Transverse colon (tissue), 3 donors: ENCODE measurements at regions not wholly inside any gene's neighbourhood (a gene's known extent, or its start where the extent isn't known, plus 50 kb on each side); places are given as distances from the start of the nearest gene placed in this dataset.

ENCODE experiments used
- EP300 ChIP-seq: sonication (generic); formaldehyde crosslinking; IDR thresholded peaks from one replicate; pipeline ENCODE4 v1.6.1; 2017; ENCODE audit warnings: antibody characterized with exemption, low read depth
- TF ChIP-seq, protein P1 (sequence below), 5 experiments: fragments of 200-600 bp in 3 of 5; fragments of 450-650 bp in 2 of 5; sonication (generic) in 3 of 5; IDR thresholded peaks; 1 replicate in 2 of 5; 2 replicates in 3 of 5; pipeline ENCODE4 v1.5.1; 2016 to 2017; ENCODE audit warnings: antibody characterized with exemption in 5 of 5, inconsistent platforms in 3 of 5, mild to moderate bottlenecking in 2 of 5, moderate library complexity in 1 of 5

GRCh38 chr13:80706164-80706471 lies 365.2 kb upstream of the SPRY2 start:
- no peak for TF ChIP-seq EP300
- TF ChIP-seq, protein P1, sequence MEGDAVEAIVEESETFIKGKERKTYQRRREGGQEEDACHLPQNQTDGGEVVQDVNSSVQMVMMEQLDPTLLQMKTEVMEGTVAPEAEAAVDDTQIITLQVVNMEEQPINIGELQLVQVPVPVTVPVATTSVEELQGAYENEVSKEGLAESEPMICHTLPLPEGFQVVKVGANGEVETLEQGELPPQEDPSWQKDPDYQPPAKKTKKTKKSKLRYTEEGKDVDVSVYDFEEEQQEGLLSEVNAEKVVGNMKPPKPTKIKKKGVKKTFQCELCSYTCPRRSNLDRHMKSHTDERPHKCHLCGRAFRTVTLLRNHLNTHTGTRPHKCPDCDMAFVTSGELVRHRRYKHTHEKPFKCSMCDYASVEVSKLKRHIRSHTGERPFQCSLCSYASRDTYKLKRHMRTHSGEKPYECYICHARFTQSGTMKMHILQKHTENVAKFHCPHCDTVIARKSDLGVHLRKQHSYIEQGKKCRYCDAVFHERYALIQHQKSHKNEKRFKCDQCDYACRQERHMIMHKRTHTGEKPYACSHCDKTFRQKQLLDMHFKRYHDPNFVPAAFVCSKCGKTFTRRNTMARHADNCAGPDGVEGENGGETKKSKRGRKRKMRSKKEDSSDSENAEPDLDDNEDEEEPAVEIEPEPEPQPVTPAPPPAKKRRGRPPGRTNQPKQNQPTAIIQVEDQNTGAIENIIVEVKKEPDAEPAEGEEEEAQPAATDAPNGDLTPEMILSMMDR (IDR thresholded peaks at IDR 0.05), result no peak
